GM04503 (cell line): ENCODE measurements at regions not wholly inside any gene's neighbourhood (a gene's known extent, or its start where the extent isn't known, plus 50 kb on each side); places are given as distances from the start of the nearest gene placed in this dataset.
"Not testable (repeated sequence)": the region's sequence is repeated elsewhere in the genome, so short reads cannot be mapped to it uniquely, and the experiment has no call there.

ENCODE experiments used
- DNase-seq: peaks from one replicate; pipeline ENCODE4 v3.0.0-alpha.2; 2012; ENCODE audit warnings: low read depth

DNA sequence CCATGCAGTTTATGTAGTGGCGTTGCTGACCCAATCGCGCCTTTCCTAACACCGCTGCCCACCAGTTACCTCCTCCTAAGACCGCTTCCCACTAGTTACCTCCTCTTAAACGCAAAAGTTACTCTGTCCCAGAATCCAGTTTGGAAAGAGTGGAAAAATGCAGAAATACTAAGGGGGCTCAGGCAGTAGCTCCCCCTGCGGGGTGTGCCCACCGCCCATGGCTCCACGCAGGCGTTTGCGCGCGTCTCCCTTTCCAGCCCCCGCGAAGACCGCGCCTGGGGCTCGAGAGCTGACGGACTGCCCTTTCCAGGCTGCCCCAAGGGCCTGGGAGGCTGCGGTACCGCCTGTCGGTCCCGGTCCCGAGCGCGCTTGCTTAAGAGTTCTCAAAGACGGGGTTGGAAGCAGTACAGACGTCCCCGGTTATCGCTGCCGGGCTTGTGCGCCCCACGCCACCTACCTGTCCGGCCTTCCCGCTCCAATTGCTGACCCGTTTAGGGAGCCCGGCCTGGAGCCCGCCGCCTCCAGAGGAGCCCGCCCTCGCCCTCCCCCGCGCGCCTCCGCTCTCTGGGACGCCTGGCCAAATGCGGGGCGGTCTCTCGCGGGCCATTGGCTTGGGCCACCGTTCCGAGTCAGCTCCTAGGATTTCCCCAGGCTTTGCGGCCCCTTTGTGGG lies 414.1 kb upstream of the ESRRG start:
- DNase-seq, result no peak

DNA sequence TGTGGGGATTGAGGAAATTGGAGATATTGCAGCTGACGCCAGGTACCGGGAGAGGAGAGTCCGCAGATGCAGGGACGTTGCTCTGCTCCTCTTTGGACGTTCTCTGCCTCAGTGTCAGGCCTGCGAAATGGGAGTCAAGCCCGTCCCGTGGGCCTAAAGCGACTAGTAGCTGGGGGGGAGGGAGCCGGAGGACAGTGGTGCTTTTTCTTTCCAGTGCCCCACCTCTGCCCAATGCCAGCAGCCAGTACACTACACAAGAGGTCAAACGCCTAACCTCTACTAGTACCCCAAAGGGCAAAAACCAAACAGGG lies 413.6 kb upstream of the ESRRG start:
- no peak for DNase-seq

DNA sequence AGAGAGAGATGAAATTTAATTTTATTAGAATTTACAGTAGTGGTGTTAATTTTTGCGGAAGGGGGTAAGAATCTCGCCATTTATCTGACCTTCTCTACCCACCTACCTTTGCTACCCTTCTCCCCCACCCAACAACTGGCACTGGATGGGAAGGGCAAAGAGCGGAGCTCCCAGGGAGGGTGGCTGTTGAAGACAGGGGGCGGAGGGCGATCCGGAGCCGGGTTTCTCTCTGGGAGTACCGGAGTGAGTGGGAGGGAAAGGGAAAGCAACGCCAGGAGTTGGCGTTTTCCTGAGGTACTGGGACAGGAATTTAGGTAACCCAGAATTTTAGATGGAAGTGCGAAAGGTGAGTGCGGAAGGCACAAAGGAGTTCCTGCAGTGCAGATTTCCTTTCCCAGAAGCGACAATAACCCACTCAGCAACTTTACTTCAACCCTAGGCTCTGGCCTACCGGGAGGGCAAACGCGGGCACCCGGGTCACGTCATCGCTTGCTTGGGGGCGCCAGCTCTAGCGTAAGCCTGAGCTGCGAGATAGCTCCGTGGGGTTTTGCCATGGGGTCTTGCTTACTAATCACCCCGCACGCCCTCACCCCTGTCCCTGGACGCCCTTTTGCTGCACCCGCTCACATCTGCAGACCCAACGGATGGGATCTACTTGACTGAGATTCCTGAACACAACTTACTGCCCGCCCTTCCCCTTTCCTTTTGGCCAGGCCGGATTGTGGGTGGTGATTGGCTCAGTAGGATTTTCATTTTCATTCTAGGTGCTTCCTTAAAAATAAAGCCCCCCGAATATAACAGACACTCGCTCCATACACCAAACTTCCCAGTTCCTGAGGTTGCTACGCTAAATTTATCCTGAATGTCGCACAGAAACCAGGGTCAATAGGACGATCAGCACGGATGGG lies 413.0 kb upstream of the ESRRG start:
- no peak for DNase-seq

DNA sequence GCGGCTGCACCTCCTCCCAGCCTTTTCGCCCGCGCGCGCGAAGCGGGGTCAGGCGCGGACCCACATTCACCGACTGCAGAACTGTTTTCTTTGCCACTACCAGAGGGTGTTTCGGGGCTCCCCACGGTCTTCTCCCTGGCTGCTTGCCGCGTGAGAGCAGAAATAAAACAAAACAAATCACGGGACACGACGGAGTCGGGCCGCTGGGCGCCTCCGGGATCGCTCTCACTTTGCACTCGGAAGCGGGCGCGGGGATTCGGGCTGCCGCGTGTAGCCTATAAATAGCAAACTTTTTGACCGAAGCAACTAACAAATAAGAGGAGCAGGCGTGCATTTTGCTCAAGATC lies 412.3 kb upstream of the ESRRG start:
- no peak for DNase-seq

DNA sequence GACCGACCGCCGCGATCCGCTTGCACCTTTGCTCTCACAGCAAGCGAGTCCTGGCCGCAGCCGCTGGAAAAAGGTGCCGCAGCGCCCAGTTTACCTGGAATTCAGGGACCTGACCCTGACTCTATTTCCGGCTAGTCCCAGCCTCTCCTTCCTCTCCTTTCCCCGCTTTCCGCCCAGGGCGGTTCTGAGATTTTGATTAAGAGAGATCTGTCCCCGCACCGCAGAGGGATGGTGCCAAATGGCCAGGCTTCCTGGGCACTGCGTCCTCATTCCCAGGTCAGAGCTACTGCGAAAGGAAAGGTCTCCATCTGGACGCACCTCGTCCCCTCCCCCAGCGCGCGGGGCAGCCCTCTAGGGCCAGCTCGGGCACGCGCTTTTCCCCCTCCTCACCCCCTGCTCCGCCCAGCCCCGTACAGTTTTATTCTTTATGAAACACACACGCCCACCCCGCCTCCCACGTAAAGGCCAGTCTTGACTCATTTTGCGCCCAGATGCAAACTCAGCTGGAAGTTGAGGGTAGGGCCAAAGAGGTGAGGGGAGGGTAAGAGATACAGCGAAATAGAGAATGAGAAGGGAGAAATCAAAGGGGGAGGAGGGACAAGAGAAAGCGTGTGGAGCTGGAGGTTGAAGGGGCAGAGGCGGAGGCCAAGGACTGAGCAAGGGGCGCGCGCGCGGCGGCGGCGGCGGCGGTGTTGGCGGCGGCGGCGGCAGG lies 411.8 kb upstream of the ESRRG start:
- DNase-seq, result no peak

DNA sequence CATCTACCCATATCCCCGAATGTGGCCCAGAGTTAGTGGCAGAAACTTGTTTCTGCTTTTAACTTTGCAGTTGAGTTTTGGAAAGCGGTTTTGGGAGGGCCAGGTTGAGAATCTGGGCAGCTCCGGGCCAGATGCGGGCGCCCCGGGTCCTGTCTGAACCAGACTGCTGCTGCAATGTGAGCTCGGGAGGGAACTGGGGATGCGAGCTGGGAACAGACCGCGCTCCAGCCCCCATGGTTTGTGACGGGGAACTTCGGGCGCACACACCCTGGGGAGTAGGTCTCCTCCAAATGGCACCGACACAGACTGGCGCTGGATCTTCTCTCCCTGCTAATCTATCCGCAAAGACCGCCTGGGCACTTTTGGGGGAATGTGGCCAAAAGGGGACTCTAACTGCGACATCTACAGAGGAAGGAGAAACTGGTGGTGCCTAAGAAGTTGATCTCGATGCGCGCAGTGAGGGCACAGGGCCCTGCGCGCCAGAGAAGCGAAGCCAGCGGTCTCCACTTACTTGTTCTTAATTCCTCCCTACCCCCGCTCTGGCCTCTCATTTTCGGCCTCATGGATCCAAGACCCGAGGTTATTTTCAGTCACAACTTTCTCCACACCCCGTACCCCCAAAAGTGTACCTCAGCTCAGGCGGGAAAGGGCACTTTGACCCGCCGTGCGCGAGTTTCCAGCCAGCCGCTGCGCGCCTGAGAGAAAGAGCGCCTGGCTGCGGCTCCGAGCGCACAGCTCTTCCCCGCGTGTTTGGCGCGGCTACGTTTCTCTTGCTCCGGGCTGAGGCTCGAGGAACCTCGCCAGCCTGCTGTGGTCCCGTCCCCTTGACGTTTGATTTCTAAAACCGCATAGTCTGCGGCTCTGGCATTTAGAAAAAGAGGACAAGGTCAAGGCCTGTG lies 411.0 kb upstream of the ESRRG start:
- no peak for DNase-seq

DNA sequence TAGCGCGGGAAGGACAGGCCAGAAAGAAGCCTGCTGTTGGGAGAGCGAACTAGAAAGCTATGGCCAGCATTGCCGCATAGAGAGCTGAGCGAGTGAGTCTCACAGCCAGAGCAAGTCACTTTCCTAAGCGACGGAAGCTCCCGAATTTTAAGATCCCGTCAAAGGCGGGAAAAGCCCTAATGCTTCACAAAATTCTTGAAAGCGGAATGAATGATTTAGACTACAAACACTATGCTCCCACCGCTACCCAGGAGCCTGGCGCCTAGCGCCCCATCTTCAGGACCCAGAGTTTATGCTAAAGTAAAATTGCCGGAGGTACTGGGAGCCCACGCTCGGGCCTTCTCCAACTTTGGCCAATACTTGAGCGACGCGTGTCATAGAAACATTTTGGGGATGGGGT lies 409.9 kb upstream of the ESRRG start:
- no peak for DNase-seq

DNA sequence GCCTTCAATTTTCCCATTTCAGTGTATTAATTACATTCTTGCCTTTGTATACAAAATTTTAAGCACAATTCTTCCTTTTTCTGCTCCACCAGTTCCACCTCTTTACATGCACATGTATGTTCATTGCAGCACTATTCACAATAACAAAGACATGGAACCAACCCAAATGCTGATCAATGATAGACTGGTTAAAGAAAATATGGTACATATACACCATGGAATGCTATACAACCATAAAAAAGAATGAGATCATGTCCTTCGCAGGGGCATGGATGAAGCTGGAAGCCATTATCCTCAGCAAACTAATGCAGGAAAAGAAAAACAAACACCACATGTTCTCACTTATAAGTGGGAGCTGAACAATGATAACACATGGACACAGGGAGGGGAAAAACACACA lies 400.1 kb upstream of the ESRRG start:
- DNase-seq, result not testable (repeated sequence)

DNA sequence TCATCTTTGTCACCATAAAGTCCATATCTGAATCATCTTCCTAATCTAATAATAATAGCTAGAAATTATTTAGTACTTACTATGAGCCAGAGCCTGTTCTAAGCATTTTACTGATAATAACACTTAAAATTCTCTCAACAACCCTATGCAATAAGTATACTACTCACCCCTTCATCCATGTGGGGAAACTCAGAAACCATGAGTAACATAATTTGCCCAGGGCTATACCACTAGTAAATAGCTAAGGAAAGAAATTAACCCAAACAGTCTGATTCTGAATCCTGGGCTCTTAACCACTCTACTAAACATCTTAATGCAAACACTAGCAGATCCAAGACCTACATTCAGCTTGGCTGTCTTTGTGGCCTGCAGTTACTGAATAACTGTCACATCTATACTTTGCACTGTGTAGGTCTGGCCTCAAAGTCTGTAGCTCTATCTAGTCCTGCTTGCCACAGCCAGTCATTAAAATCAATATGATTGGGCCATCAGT lies 394.8 kb upstream of the ESRRG start:
- no peak for DNase-seq

DNA sequence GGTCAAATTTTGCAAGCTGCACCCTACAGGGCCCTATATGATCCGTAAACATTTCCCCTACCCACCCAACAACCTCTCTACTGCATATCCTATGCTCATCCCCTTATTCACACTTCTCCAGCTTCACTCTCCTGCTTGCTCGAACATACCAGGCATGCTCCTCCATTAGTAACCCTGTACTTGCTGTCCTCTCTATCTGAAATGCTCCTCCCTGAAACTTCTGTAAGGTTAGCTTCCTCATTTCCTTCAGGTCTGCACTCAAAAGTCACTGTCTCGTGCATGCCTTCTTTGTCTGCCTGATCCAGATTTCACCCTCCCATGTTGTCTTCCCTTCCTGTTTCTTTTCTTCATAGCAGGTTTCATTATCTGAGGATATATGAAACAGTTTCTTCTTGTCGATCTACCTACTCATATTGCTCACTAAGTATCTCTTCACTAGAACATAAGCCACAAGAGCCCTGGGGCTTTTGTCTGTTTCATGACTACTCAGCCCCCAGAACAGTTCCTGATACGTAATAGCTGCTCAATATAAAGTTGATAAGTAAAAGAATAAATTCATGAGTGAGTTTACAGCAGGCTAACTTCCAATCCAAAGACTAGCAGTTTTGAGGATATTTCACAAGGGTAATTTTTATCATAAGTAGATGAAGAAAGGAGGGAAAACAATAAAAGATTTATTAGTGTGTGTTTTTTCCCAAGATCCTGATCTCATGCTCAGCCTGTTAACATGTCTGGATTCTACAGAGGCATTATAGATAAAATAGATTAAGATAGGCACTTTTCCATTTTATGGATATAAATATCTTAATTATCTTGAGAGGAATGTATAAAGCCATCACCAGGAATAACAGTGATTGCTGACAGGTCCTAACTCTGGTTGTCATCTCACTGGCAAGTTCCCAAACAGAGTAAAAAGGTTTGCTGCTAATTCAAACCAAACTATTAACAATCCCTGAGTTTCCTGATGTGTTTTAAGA lies 392.5 kb upstream of the ESRRG start:
- DNase-seq, result no peak

DNA sequence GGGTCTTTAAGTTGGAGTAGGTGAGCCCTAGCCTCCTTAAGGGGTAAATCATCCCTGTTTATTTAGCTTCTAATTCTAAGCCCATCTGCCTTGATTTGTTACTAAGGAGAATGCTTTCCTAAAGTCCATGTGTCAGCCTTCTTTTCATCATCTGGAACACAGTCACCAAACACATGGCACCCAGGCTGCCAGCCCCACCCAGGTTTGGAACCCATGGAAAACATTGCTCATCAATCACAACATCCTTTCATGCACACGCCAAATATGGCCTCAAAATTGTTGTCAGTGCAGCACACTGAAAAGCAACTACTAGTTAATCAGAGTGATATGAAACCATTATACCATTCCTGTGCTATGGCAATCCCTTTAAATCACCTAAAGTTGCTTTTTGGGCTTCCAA lies 386.7 kb upstream of the ESRRG start:
- no peak for DNase-seq

DNA sequence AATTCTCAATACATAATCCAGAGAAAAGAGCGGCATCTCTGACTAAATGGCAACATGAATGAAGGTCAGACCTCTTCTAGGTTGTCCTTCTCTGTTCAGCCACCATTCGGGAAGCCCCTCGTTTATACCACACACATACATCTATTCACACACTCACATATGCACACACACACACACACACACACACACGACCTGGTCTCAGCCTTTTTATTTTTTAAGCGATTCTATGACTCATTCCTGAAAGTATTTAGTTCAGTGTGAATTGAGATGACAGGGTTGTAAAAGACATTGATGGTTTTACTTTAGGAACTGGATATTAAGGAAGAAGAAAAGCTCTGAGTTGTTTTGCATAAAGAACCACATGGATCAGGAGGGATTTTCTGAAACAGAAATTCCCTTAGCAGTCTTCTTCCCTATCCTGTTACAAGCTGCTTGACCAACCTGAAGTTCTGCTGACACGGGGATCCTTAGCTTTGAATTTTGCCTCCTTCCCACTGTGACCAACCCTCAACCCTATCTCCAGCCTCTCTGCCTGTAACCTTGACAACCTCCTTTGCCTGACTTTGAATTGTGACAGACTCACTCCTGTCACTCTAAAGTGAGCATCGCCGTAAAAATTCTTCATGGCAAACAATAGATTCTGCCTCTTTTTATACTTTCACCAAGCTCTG lies 383.1 kb upstream of the ESRRG start:
- DNase-seq, result no peak

DNA sequence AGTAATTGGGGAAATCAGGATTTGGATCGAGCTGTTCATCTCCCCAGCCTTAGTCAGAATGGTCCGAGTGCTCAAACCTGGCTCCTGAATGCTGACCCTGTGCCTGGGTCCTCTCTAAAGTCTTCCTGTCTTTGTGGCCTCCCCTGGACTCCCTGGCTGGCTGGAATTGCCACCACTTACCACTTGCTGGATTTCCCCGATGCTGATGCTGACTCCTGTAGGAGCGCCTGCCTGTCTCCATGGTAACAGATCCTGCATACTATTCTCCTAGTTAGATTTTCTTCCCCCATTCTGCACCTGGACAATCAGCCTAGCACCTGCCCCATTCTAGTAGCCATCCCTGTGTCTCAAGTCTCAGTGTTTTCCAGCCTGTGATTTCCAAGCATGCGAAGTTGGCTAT lies 382.2 kb upstream of the ESRRG start:
- DNase-seq, result no peak

DNA sequence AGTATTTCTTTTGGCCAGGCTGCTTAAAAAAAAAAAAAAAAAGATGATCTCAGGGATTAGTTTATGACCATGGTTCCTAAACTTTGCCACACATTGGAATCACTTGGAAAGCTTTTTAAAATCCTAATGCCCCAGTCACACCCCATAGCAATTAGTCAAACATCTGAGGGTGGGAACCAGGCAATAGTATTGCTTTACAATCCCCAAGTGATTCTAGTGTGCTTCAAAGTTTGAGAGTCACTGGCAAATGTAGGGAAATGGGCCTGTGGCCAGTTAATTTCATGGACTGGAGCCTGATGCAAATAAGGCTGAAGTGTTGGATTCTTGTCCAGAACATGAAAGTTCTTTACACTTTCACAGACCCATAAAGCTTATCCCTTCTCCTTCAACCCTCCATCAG lies 374.6 kb upstream of the ESRRG start:
- DNase-seq, result no peak

DNA sequence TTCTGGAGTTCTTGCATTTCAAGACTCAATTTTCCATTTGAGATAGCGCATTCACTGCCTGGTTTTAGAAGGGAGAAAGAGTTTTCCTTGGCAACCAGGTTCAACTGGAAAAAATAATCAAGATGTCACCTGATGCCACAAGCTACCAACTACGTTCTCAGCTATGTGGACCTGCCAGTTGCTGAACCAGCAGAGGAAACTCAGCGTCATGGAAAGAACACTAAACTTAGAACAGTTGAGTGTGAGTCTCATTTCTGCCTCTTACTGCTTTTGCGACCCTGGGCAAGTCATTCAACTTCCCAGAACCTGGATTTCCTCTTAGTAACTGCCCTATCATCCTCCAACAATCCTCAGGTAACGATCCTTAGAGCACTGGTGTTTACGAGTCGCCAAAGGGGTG lies 373.0 kb upstream of the ESRRG start:
- DNase-seq, result no peak

DNA sequence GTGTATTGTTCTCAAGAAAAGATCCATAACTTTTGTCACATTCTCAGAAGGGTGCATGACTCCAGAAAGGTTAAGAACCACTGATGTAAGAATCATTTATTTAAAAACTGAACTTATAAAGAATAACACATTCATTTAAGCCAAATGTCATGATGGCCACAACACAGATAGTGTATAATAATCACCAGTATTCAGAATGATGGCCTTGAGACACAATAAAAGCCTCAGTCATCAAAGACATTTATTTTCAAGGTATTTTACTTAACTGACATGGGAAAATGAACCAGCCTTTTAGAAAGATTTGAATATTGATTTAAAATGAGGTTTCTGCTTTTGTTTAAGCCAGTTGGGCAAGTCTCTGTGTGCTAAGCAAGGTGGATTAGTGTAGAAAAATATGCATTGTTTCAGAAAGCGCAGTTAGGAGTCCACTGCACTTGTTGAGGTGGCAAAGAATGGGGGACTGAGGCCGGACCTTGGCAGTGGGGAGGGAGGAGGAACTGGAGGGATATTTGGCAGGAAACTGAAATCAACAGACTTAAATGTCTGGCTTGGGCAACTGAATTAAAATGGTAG lies 371.9 kb upstream of the ESRRG start:
- DNase-seq, result no peak

DNA sequence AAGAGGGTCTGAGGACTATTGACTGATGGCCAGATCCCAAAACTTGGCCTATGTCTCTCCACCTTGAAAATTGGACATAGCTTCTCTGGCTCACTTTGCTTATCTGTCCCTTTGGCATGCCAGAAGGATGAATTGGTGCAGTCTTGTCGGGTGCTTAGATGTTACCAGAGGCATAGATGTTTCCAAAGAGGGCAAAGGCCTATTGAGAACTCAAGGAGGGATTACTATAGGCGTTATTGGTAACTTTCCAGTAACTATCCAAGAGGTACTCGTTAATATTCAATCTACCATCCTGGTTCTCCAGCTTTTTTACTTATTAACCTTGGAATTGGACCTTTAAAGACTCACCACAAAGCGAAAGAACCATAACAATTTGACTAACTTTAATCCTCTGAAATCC lies 368.3 kb upstream of the ESRRG start:
- no peak for DNase-seq

DNA sequence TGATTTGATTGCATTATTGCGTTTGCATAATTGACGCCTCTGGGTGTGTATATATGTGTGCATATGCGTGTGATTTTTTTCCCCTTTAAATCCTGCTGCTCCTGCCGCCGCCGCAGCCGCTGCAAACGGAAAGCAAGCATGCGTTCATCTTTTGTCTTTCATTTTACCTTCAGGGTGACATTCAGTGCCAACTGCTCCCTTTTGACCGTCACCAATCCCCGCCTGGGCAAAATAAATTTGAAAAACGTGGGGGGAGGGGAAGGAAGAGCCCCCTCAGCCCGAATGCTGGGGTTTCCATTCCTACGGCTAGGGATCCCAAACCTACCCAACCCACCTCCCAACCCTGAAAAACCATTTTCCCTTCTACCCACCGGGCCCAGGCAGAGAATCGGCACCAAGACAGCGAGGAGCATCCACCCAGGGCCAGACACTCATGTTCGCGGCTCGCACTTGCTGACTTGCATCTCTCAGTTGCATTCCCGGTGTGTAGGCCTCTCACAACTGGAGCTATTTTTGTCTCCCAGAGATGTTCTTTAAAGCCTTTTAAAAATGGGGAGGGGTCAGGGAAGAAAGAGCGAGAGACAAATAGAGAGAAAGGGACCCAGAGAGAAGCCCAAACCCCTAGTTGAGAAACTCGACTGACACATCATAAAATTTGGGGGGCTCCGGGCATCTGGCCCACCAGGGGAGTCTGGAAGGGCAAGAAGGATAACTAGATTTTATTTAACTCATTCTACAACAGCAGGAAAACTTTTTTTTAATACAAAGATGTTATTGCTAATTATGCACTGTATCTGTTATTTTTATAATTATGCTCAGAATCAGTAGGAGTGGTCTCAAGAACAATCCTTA lies 367.1 kb upstream of the ESRRG start:
- no peak for DNase-seq
